Renal pelvis (tissue), 1 donor: ENCODE measurements at regions not wholly inside any gene's neighbourhood (a gene's known extent, or its start where the extent isn't known, plus 50 kb on each side); places are given as distances from the start of the nearest gene placed in this dataset.

Source experiments
- DNase-seq: peaks from one replicate; pipeline ENCODE4 v3.0.0-alpha.2; 2013

GRCh38 chr12:105803292-105803691 lies 335.5 kb downstream of the NUAK1 start:
- DNase-seq = no peak

- DNase-seq = no peak
Observed at GRCh38 chr12:105804591-105805265, 334.0 kb downstream of the NUAK1 start.

- no peak for DNase-seq
Observed at GRCh38 chr12:105805730-105806399, 332.9 kb downstream of the NUAK1 start.

GRCh38 chr12:105806400-105806770 lies 332.4 kb downstream of the NUAK1 start:
- DNase-seq = no peak

GRCh38 chr12:105812366-105812765 lies 326.4 kb downstream of the NUAK1 start:
- no peak for DNase-seq

GRCh38 chr12:105813201-105813600 lies 325.6 kb downstream of the NUAK1 start:
- DNase-seq = no peak

- no peak for DNase-seq
Observed at GRCh38 chr12:105814283-105814682, 324.5 kb downstream of the NUAK1 start.

- no peak for DNase-seq
Observed at GRCh38 chr12:105819549-105819948, 319.2 kb downstream of the NUAK1 start.

- DNase-seq = no peak
Observed at GRCh38 chr12:105820429-105821125, 318.2 kb downstream of the NUAK1 start.

- no peak for DNase-seq
Observed at GRCh38 chr12:105822131-105823105, 316.3 kb downstream of the NUAK1 start.

GRCh38 chr12:105823810-105824209 lies 314.9 kb downstream of the NUAK1 start:
- no peak for DNase-seq

GRCh38 chr12:105825141-105825540 lies 313.6 kb downstream of the NUAK1 start:
- DNase-seq = no peak

- no peak for DNase-seq
Observed at GRCh38 chr12:105831372-105831771, 307.4 kb downstream of the NUAK1 start.

GRCh38 chr12:105832021-105832420 lies 306.7 kb downstream of the NUAK1 start:
- DNase-seq = no peak

- no peak for DNase-seq
Observed at GRCh38 chr12:105832806-105833205, 305.9 kb downstream of the NUAK1 start.

GRCh38 chr12:105834496-105834895 lies 304.3 kb downstream of the NUAK1 start:
- no peak for DNase-seq

- no peak for DNase-seq
Observed at GRCh38 chr12:105835580-105836241, 303.0 kb downstream of the NUAK1 start.

GRCh38 chr12:105836242-105836622 lies 302.5 kb downstream of the NUAK1 start:
- DNase-seq = no peak

GRCh38 chr12:105839629-105840127 lies 299.1 kb downstream of the NUAK1 start:
- no peak for DNase-seq

- no peak for DNase-seq
Observed at GRCh38 chr12:105840384-105840783, 298.4 kb downstream of the NUAK1 start.

- peak; percentile 75 for DNase-seq
Observed at GRCh38 chr12:105841840-105842239, 296.9 kb downstream of the NUAK1 start.
